ENCODE measurements at regions not wholly inside any gene's neighbourhood (a gene's known extent, or its start where the extent isn't known, plus 50 kb on each side); places are given as distances from the start of the nearest gene placed in this dataset.

- DNase-seq = no peak
- Histone ChIP-seq H2AFZ (no peak overlapping the region), H3K4me3 (no peak overlapping the region), H3K27me3 (replicated peaks; ENCODE audit: insufficient read depth) (no peaks in the 10 kb centered on the region), H3F3A (ENCODE audit: insufficient read depth) (no peaks in the 10 kb centered on the region), H3K9ac (no peak overlapping the region), H3K4me1 (ENCODE audit: insufficient read depth) (no peaks in the 10 kb centered on the region), H4K20me1 (ENCODE audit: insufficient read depth) (no peaks in the 10 kb centered on the region), H3K4me2 (ENCODE audit: unreplicated experiment) (no peak overlapping the region), H3K36me3 (ENCODE audit: low read depth) (no peaks in the 10 kb centered on the region), H3K27ac (no peak overlapping the region), H3K9me3 (ENCODE audit: low read depth) (peaks cover 11% of the 10 kb centered on the region), H3K9me2 (ENCODE audit: insufficient read depth) (no peaks in the 10 kb centered on the region), H3K79me2 (ENCODE audit: insufficient read depth) (no peaks in the 10 kb centered on the region)
- TF ChIP-seq EZH2 (IDR thresholded peaks at IDR 0.05; ENCODE audit: insufficient read depth, poor library complexity, severe bottlenecking) = no peak
- 63 to 64% methylated on average over 10 of the region's 10 CpGs for WGBS, 2 experiments (ENCODE audit: low coverage in 1 of 2, low lambda C conversion rate in 2 of 2, missing lambda C conversion rate in 2 of 2)
- in situ Hi-C loops (cut with MboI) = no loop called here
Measured at GRCh38 chr3:127107491-127108375, 85.2 kb upstream of the PRR23E start.

GRCh38 chr3:127108796-127109195 lies 84.1 kb upstream of the PRR23E start:
- Histone ChIP-seq H3K4me1 (ENCODE audit: insufficient read depth) (no peaks in the 10 kb centered on the region), H3K9me3 (ENCODE audit: low read depth) (peaks cover 12% of the 10 kb centered on the region), H2AFZ (no peak overlapping the region), H3K27me3 (replicated peaks; ENCODE audit: insufficient read depth) (no peaks in the 10 kb centered on the region), H3K9me2 (ENCODE audit: insufficient read depth) (no peaks in the 10 kb centered on the region), H3K36me3 (ENCODE audit: low read depth) (no peaks in the 10 kb centered on the region), H4K20me1 (ENCODE audit: insufficient read depth) (no peaks in the 10 kb centered on the region), H3F3A (ENCODE audit: insufficient read depth) (no peaks in the 10 kb centered on the region), H3K4me2 (ENCODE audit: unreplicated experiment) (no peak overlapping the region), H3K79me2 (ENCODE audit: insufficient read depth) (no peaks in the 10 kb centered on the region), H3K4me3 (no peak overlapping the region), H3K9ac (no peak overlapping the region), H3K27ac (no peak overlapping the region)
- WGBS, 2 experiments (ENCODE audit: low coverage in 1 of 2, low lambda C conversion rate in 2 of 2, missing lambda C conversion rate in 2 of 2) = 55% methylated on average over 1 of the region's 1 CpG
- in situ Hi-C loops (cut with MboI) = no loop called here
- TF ChIP-seq EZH2phosphoT487 (IDR thresholded peaks at IDR 0.05; ENCODE audit: insufficient read depth, low read depth) = no peak
- DNase-seq = no peak

GRCh38 chr3:127110982-127111693 lies 81.8 kb upstream of the PRR23E start:
- no peaks in the 10 kb centered on the region for H3K36me3 ChIP-seq (ENCODE audit: low read depth)
- 33 to 39% methylated on average over 3 of the region's 3 CpGs for WGBS, 2 experiments (ENCODE audit: low coverage in 1 of 2, low lambda C conversion rate in 2 of 2, missing lambda C conversion rate in 2 of 2)
- no peak for TF ChIP-seq EZH2phosphoT487 (IDR thresholded peaks at IDR 0.05; ENCODE audit: insufficient read depth, low read depth)
- no peak for TF ChIP-seq EZH2 (IDR thresholded peaks at IDR 0.05; ENCODE audit: insufficient read depth, poor library complexity, severe bottlenecking)
- no peak overlapping the region for H2AFZ ChIP-seq
- no peak overlapping the region for H3K9ac ChIP-seq
- in situ Hi-C loops (cut with MboI) = no loop called here
- H4K20me1 ChIP-seq (ENCODE audit: insufficient read depth) = no peaks in the 10 kb centered on the region
- no peaks in the 10 kb centered on the region for H3K79me2 ChIP-seq (ENCODE audit: insufficient read depth)
- H3K4me1 ChIP-seq (ENCODE audit: insufficient read depth) = no peaks in the 10 kb centered on the region
- no peak overlapping the region for H3K4me3 ChIP-seq
- no peaks in the 10 kb centered on the region for H3F3A ChIP-seq (ENCODE audit: insufficient read depth)
- no peak for DNase-seq
- H3K27me3 ChIP-seq (replicated peaks; ENCODE audit: insufficient read depth) = no peaks in the 10 kb centered on the region
- no peaks in the 10 kb centered on the region for H3K9me2 ChIP-seq (ENCODE audit: insufficient read depth)
- H3K4me2 ChIP-seq (ENCODE audit: unreplicated experiment) = no peak overlapping the region
- H3K9me3 ChIP-seq (ENCODE audit: low read depth) = peaks cover 12% of the 10 kb centered on the region
- H3K27ac ChIP-seq = no peak overlapping the region

- DNase-seq = peak; percentile 6
- Histone ChIP-seq H3K9me3 (ENCODE audit: low read depth) (peaks cover 12% of the 10 kb centered on the region), H2AFZ (no peak overlapping the region), H3K79me2 (ENCODE audit: insufficient read depth) (no peaks in the 10 kb centered on the region), H4K20me1 (ENCODE audit: insufficient read depth) (no peaks in the 10 kb centered on the region), H3K27ac (no peak overlapping the region), H3K4me2 (ENCODE audit: unreplicated experiment) (no peak overlapping the region), H3K9me2 (ENCODE audit: insufficient read depth) (no peaks in the 10 kb centered on the region), H3K4me3 (no peak overlapping the region), H3K9ac (no peak overlapping the region), H3K27me3 (replicated peaks; ENCODE audit: insufficient read depth) (no peaks in the 10 kb centered on the region; the same call in none of the 2 replicates), H3K36me3 (ENCODE audit: low read depth) (no peaks in the 10 kb centered on the region), H3F3A (ENCODE audit: insufficient read depth) (no peaks in the 10 kb centered on the region), H3K4me1 (ENCODE audit: insufficient read depth) (no peaks in the 10 kb centered on the region)
- TF ChIP-seq EZH2 (IDR thresholded peaks at IDR 0.05; ENCODE audit: insufficient read depth, poor library complexity, severe bottlenecking) = no peak
- no peak for TF ChIP-seq EZH2phosphoT487 (IDR thresholded peaks at IDR 0.05; ENCODE audit: insufficient read depth, low read depth)
- in situ Hi-C loops (cut with MboI) = no loop called here
- 29 to 33% methylated on average over 5 of the region's 5 CpGs for WGBS, 2 experiments (ENCODE audit: low coverage in 1 of 2, low lambda C conversion rate in 2 of 2, missing lambda C conversion rate in 2 of 2)
Measured at GRCh38 chr3:127112796-127113570, 79.9 kb upstream of the PRR23E start.
